Adrenal gland (tissue), 5 donors: ENCODE measurements at regions not wholly inside any gene's neighbourhood (a gene's known extent, or its start where the extent isn't known, plus 50 kb on each side); places are given as distances from the start of the nearest gene placed in this dataset.

Experiments
- CTCF ChIP-seq, 6 experiments: fragments of 450-650 bp in 4 of 6; fragments of 200-600 bp in 2 of 6; sonication (generic) in 1 of 6; IDR thresholded peaks; 1 replicate in 5 of 6; 2 replicates in 1 of 6; pipeline versions ENCODE4 v1.5.1 to v1.8.0; 2016 to 2021; ENCODE audit warnings: antibody characterized with exemption in 6 of 6, mild to moderate bottlenecking in 2 of 6, moderate library complexity in 1 of 6
- POLR2A ChIP-seq, 2 donors: fragments of 450-650 bp; IDR thresholded peaks; one replicate each; pipeline ENCODE4 v1.6.1; 2017; ENCODE audit warnings: antibody characterized with exemption in 2 of 2, mild to moderate bottlenecking in 2 of 2, moderate library complexity in 1 of 2
- donor health status: DM: no; HTN: no; CAD: no.

DNA sequence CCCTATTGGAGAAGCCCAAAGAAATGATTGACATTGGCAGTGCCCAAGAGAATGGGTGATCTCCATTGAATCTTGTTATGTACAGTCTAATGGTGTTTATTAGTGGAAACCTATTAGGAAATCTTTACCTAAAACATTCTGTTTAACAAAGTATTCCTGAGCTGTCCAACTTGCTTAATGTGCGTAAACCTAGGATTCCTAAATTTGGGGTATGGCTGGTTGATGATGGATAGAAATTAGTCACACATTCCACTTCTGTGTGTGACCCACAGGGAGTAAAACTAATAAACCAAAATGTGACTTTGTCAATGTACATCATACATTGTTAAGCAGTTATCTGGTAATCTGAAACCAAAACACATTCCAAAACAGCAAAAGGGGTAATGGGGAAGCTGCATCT lies 761.3 kb downstream of the FSCB start:
- no peak for TF ChIP-seq POLR2A (IDR thresholded peaks at IDR 0.05)
- TF ChIP-seq CTCF (IDR thresholded peaks at IDR 0.05): no peak
